ENCODE measurements at regions not wholly inside any gene's neighbourhood (a gene's known extent, or its start where the extent isn't known, plus 50 kb on each side); places are given as distances from the start of the nearest gene placed in this dataset.

DNA sequence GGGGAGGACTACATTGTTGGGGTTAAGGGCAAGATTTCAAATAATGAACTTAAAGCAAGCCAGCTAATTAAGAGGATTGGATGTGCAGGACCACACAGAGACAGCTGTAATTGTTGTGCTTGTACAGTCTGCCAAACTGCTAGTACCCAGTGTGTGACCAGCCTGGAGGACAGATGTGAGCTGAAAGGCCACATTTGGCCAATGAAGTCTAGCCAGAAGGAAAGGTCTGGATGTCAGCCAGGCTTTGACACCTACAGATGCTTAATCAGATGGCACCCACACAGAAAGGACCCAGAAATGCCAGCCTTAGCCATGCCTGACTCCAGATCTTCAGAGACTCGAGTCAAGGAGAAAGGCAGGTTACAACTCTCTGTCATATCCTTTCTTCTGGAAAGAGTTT, 491.1 kb downstream of the KIF4B start:
- TF ChIP-seq, protein P1, sequence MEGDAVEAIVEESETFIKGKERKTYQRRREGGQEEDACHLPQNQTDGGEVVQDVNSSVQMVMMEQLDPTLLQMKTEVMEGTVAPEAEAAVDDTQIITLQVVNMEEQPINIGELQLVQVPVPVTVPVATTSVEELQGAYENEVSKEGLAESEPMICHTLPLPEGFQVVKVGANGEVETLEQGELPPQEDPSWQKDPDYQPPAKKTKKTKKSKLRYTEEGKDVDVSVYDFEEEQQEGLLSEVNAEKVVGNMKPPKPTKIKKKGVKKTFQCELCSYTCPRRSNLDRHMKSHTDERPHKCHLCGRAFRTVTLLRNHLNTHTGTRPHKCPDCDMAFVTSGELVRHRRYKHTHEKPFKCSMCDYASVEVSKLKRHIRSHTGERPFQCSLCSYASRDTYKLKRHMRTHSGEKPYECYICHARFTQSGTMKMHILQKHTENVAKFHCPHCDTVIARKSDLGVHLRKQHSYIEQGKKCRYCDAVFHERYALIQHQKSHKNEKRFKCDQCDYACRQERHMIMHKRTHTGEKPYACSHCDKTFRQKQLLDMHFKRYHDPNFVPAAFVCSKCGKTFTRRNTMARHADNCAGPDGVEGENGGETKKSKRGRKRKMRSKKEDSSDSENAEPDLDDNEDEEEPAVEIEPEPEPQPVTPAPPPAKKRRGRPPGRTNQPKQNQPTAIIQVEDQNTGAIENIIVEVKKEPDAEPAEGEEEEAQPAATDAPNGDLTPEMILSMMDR (IDR thresholded peaks at IDR 0.05; ENCODE audit: insufficient read depth, low read depth, low read length) = no peak
- no peak for TF ChIP-seq EZH2 (IDR thresholded peaks at IDR 0.05; ENCODE audit: insufficient read depth, low read length)

All from astrocyte (in vitro differentiated cells and primary cell).